ENCODE measurements at regions not wholly inside any gene's neighbourhood (a gene's known extent, or its start where the extent isn't known, plus 50 kb on each side); places are given as distances from the start of the nearest gene placed in this dataset.

DNA sequence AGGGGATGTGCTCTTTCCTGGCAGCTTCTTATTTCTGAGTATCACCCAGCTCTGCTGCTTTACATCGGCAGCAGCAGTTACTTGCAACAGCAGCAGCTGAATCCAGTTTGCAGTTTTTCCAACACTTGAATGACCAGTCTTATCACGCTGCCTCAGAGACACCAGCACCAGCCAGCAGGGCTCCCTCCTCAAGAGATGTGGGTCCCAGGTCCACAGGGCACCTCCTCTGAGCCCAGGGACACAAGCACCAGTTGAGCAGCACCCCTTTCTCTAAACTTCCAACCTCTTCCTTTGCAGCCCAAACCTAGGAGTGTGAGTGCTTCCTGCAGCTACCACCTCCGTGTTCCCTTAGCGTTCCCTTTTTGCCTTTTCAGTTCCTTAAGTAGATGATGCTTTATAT, 50.4 kb upstream of the YPEL5 start:
- no peak overlapping the region for H3K9ac ChIP-seq (ENCODE audit: low read length)
- no peak overlapping the region for H3K4me3 ChIP-seq (ENCODE audit: low read length)
- H3K36me3 ChIP-seq (ENCODE audit: control insufficient read depth, insufficient read depth, low read length, severe bottlenecking) = no peaks in the 10 kb centered on the region
- H3K4me1 ChIP-seq (ENCODE audit: control insufficient read depth, insufficient read depth, low read length) = no peaks in the 10 kb centered on the region
- no peaks in the 10 kb centered on the region for H3K27me3 ChIP-seq (replicated peaks; ENCODE audit: control insufficient read depth, insufficient read depth, low read length)
- no peaks in the 10 kb centered on the region for H3K9me3 ChIP-seq (ENCODE audit: control insufficient read depth, low read length)
- no peak for DNase-seq (ENCODE audit: low read depth)

Measured in adipocyte (in vitro differentiated cells).